ENCODE measurements at regions not wholly inside any gene's neighbourhood (a gene's known extent, or its start where the extent isn't known, plus 50 kb on each side); places are given as distances from the start of the nearest gene placed in this dataset.

GRCh38 chr4:170724191-170724590 lies 634.4 kb upstream of the AADAT start:
- ChIA-PET POLR2A (no interaction called here), CTCF (no interaction called here)
- FAIRE-seq: no peak
- no peaks in the 10 kb centered on the region for H3K4me1 ChIP-seq
- DNase-seq (ENCODE audit: low read depth in 1 of 2, low spot score in 1 of 2): no peak
- no peak overlapping the region for H3K4me2 ChIP-seq
- no peak overlapping the region for H3K4me3 ChIP-seq
- no peak overlapping the region for H3K27ac ChIP-seq
- H3K9me3 ChIP-seq: no peaks in the 10 kb centered on the region
- no peak for TF ChIP-seq MYC (IDR thresholded peaks at IDR 0.05; ENCODE audit: borderline replicate concordance, low read length)
- TF ChIP-seq CHD4 (IDR thresholded peaks at IDR 0.05; ENCODE audit: borderline replicate concordance): no peak
- TF ChIP-seq RCOR1 (IDR thresholded peaks at IDR 0.05; ENCODE audit: low read depth, low read length): no peak
- no peak for TF ChIP-seq HOXB13 (CRISPR knock-in tag; IDR thresholded peaks at IDR 0.05; ENCODE audit: low read depth)
- WGBS (ENCODE audit: missing lambda C conversion rate): 58% methylated on average over 1 of the region's 1 CpG
- ATAC-seq: no peak

- ChIA-PET CTCF (no interaction called here), POLR2A (no interaction called here)
- Histone ChIP-seq H3K4me3 (no peak overlapping the region), H3K4me2 (no peak overlapping the region), H3K4me1 (no peaks in the 10 kb centered on the region), H3K27ac (no peak overlapping the region), H3K9me3 (no peaks in the 10 kb centered on the region)
- no peak for DNase-seq (ENCODE audit: low read depth in 1 of 2, low spot score in 1 of 2)
- FAIRE-seq: no peak
- ATAC-seq: no peak
- WGBS (ENCODE audit: missing lambda C conversion rate): 34% methylated on average over 2 of the region's 2 CpGs
- TF ChIP-seq HMGXB4 (CRISPR knock-in tag; IDR thresholded peaks at IDR 0.05; ENCODE audit: borderline replicate concordance) (no peak), CTCF (IDR thresholded peaks at IDR 0.05) (no peak), RAD21 (conservative IDR thresholded peaks at IDR 0.05 in 1 of 2, IDR thresholded peaks at IDR 0.05 in 1 of 2) (no peak), MAZ (IDR thresholded peaks at IDR 0.05; ENCODE audit: borderline replicate concordance, low read depth, low read length) (no peak), TP53 (CRISPR knock-in tag; IDR thresholded peaks at IDR 0.05) (no peak), FOXS1 (CRISPR knock-in tag; IDR thresholded peaks at IDR 0.05) (no peak), NFE2L2 (conservative IDR thresholded peaks at IDR 0.05; ENCODE audit: low read length) (no peak), HDAC2 (IDR thresholded peaks at IDR 0.05) (no peak), MYC (IDR thresholded peaks at IDR 0.05; ENCODE audit: borderline replicate concordance, low read length) (no peak), NR3C1 (IDR thresholded peaks at IDR 0.05) (no peak), RCOR1 (IDR thresholded peaks at IDR 0.05; ENCODE audit: low read depth, low read length) (no peak), RNF2 (IDR thresholded peaks at IDR 0.05; ENCODE audit: borderline replicate concordance, low read depth) (no peak), CBX2 (IDR thresholded peaks at IDR 0.05; ENCODE audit: borderline replicate concordance, low read depth) (no peak), ZFP36 (IDR thresholded peaks at IDR 0.05; ENCODE audit: borderline replicate concordance, partially characterized antibody) (no peak), CEBPB (IDR thresholded peaks at IDR 0.05) (no peak), PHF8 (IDR thresholded peaks at IDR 0.05; ENCODE audit: borderline replicate concordance, low read depth) (no peak)
- TF ChIP-seq, protein P1, sequence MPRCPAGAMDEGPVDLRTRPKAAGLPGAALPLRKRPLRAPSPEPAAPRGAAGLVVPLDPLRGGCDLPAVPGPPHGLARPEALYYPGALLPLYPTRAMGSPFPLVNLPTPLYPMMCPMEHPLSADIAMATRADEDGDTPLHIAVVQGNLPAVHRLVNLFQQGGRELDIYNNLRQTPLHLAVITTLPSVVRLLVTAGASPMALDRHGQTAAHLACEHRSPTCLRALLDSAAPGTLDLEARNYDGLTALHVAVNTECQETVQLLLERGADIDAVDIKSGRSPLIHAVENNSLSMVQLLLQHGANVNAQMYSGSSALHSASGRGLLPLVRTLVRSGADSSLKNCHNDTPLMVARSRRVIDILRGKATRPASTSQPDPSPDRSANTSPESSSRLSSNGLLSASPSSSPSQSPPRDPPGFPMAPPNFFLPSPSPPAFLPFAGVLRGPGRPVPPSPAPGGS (IDR thresholded peaks at IDR 0.05): no peak
- TF ChIP-seq, protein P2, sequence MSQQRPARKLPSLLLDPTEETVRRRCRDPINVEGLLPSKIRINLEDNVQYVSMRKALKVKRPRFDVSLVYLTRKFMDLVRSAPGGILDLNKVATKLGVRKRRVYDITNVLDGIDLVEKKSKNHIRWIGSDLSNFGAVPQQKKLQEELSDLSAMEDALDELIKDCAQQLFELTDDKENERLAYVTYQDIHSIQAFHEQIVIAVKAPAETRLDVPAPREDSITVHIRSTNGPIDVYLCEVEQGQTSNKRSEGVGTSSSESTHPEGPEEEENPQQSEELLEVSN (IDR thresholded peaks at IDR 0.05; ENCODE audit: borderline replicate concordance, low read depth): no peak
Measured at GRCh38 chr4:170723171-170723570, 633.4 kb upstream of the AADAT start.

All from A549 (cell line).